IMR-90 (cell line): ENCODE measurements at regions not wholly inside any gene's neighbourhood (a gene's known extent, or its start where the extent isn't known, plus 50 kb on each side); places are given as distances from the start of the nearest gene placed in this dataset.

Source experiments
- ATAC-seq: fragments of 200-7000 bp; cut with Tn5 transposase; 2 replicates; pipeline ENCODE4 v1.9.1; 2020; ENCODE audit warnings: low read depth, mild to moderate bottlenecking, moderate library complexity
- BruUV-seq: library from RNA; stranded (reverse); fragments of 400-500 nt; replicated peaks from 2 replicates; lab custom pipeline; 2021; lab: Mats Ljungman, UMichigan
- CTCF ChIA-PET: fragments of 300-600 bp; formaldehyde crosslinking; extraction: SDS; loops from one replicate; lab custom pipeline; 2021; ENCODE audit warnings: antibody characterized with exemption; lab: Yijun Ruan, JAX
- POLR2A ChIA-PET: fragments of 300-600 bp; sonication (Branson Sonifier 250); formaldehyde crosslinking; loops from one replicate; lab custom pipeline; 2022; ENCODE audit warnings: antibody characterized with exemption; ENCODE audit not compliant: unreplicated experiment; lab: Charles Lee
- DNase-seq: peaks from one replicate; pipeline ENCODE4 v3.0.0; 2013
- H2AFZ ChIP-seq: replicated peaks from 2 replicates; pipeline ENCODE3; 2013; ENCODE audit warnings: low read length, mild to moderate bottlenecking; ENCODE audit not compliant: poor library complexity
- H2AK5ac ChIP-seq: 2 replicates; pipeline ENCODE4 v1.6.1; 2013; ENCODE audit warnings: low read depth, low read length, inconsistent platforms
- H2AK9ac ChIP-seq: replicated peaks from 2 replicates; pipeline ENCODE3; 2013; ENCODE audit warnings: mild to moderate bottlenecking, low read depth, low read length, moderate library complexity; ENCODE audit not compliant: poor library complexity
- H2BK120ac ChIP-seq: 2 replicates; pipeline ENCODE4 v1.6.1; 2013; ENCODE audit warnings: low read depth, low read length, inconsistent platforms
- H2BK15ac ChIP-seq: 3 replicates; pipeline ENCODE4 v1.6.1; 2013; ENCODE audit warnings: low read depth, low read length, inconsistent platforms
- H2BK20ac ChIP-seq: 2 replicates; pipeline ENCODE4 v1.6.1; 2013; ENCODE audit warnings: low read depth, mild to moderate bottlenecking, inconsistent platforms, low read length, moderate library complexity
- H2BK5ac ChIP-seq: 2 replicates; pipeline ENCODE4 v1.6.1; 2013; ENCODE audit warnings: mild to moderate bottlenecking, low read depth, low read length, inconsistent platforms; ENCODE audit not compliant: poor library complexity, severe bottlenecking
- H3K14ac ChIP-seq: replicated peaks from 2 replicates; pipeline ENCODE4 v1.6.1; 2013; ENCODE audit warnings: low read depth, low read length, inconsistent platforms
- H3K18ac ChIP-seq: 2 replicates; pipeline ENCODE4 v1.6.1; 2013; ENCODE audit warnings: low read depth, low read length, control low read depth
- H3K23ac ChIP-seq: 2 replicates; pipeline ENCODE4 v1.6.1; 2013; ENCODE audit warnings: low read depth, low read length, inconsistent platforms
- H3K27ac ChIP-seq: 2 replicates; pipeline ENCODE4 v1.5.1; 2013; ENCODE audit warnings: mild to moderate bottlenecking, control low read depth, low read length; ENCODE audit not compliant: insufficient read depth
- H3K27me3 ChIP-seq: 2 replicates; pipeline ENCODE4 v1.6.1; 2013; ENCODE audit warnings: low read length; ENCODE audit not compliant: control insufficient read depth, insufficient read depth
- H3K36me3 ChIP-seq: 2 replicates; pipeline ENCODE4 v1.6.1; 2013; ENCODE audit warnings: low read length, mixed read lengths; ENCODE audit not compliant: control insufficient read depth, insufficient read depth
- H3K4ac ChIP-seq: 2 replicates; pipeline ENCODE4 v1.6.1; 2013; ENCODE audit warnings: low read depth, low read length, inconsistent platforms
- H3K4me1 ChIP-seq: 2 replicates; pipeline ENCODE4 v1.6.1; 2013; ENCODE audit warnings: low read length, mixed read lengths; ENCODE audit not compliant: control insufficient read depth, insufficient read depth
- H3K4me2 ChIP-seq: 2 replicates; pipeline ENCODE4 v1.6.1; 2013; ENCODE audit warnings: low read depth, mild to moderate bottlenecking, control low read depth, low read length, moderate library complexity
- H3K4me3 ChIP-seq: 2 replicates; pipeline ENCODE4 v1.5.1; 2013; ENCODE audit warnings: low read depth, mild to moderate bottlenecking, control low read depth, low read length, moderate library complexity; ENCODE audit not compliant: insufficient read depth
- H3K56ac ChIP-seq: 2 replicates; pipeline ENCODE4 v1.6.1; 2013; ENCODE audit warnings: low read length, inconsistent platforms; ENCODE audit not compliant: insufficient read depth; ENCODE audit errors: extremely low read depth
- H3K79me1 ChIP-seq, 2 experiments: 2 replicates each; pipeline ENCODE4 v1.6.1; 2013; ENCODE audit warnings: low read length in 2 of 2, inconsistent platforms in 1 of 2, low read depth in 1 of 2
- H3K9ac ChIP-seq: 2 replicates; pipeline ENCODE4 v1.6.1; 2013; ENCODE audit warnings: low read depth, low read length, control low read depth
- H3K9me1 ChIP-seq: 2 replicates; pipeline ENCODE4 v1.6.1; 2013; ENCODE audit warnings: low read length, inconsistent platforms; ENCODE audit not compliant: insufficient read depth
- H3K9me3 ChIP-seq: 2 replicates; pipeline ENCODE4 v1.6.1; 2013; ENCODE audit warnings: low read length; ENCODE audit not compliant: control insufficient read depth, insufficient read depth
- H4K20me1 ChIP-seq: 2 replicates; pipeline ENCODE4 v1.6.1; 2013; ENCODE audit warnings: low read length, inconsistent platforms; ENCODE audit not compliant: insufficient read depth
- H4K5ac ChIP-seq: 2 replicates; pipeline ENCODE4 v1.6.1; 2013; ENCODE audit warnings: mild to moderate bottlenecking, low read depth, low read length, control low read depth
- H4K8ac ChIP-seq, 2 experiments: 2 replicates each; pipeline ENCODE4 v1.6.1; 2013; ENCODE audit warnings: low read depth in 2 of 2, low read length in 2 of 2, control low read depth in 1 of 2, inconsistent platforms in 1 of 2
- H4K91ac ChIP-seq: 2 replicates; pipeline ENCODE4 v1.6.1; 2013; ENCODE audit warnings: low read depth, low read length, inconsistent platforms; ENCODE audit not compliant: insufficient read depth
- CEBPB ChIP-seq: IDR thresholded peaks from 2 replicates; pipeline ENCODE4 v1.6.1; 2012; ENCODE audit warnings: low read depth, low read length, improper control_type of control experiment
- CHD1 ChIP-seq: IDR thresholded peaks from 2 replicates; pipeline ENCODE4 v1.6.1; 2012; ENCODE audit warnings: low read depth, low read length, improper control_type of control experiment
- FOS ChIP-seq: fragments of 150-350 bp; IDR thresholded peaks from 2 replicates; pipeline ENCODE4 v1.6.1; 2016; ENCODE audit warnings: low read depth, low read length
- MAZ ChIP-seq: IDR thresholded peaks from 2 replicates; pipeline ENCODE4 v1.6.1; 2012; ENCODE audit warnings: low read depth, mild to moderate bottlenecking, low read length, improper control_type of control experiment, moderate library complexity, borderline replicate concordance
- NFE2L2 ChIP-seq: fragments of 150-350 bp; IDR thresholded peaks from 2 replicates; pipeline ENCODE4 v1.6.1; 2016; ENCODE audit warnings: low read depth, mild to moderate bottlenecking, low read length
- WGBS, 2 experiments: methylation state at CpG; one replicate each; pipeline versions ENCODE4 v1.1.5 to v1.1.7; 2013; ENCODE audit warnings: missing lambda C conversion rate in 2 of 2; ENCODE audit not compliant: insufficient read length in 1 of 2; ENCODE audit errors: extremely low coverage in 2 of 2; 5-methylcytosine and 5-hydroxymethylcytosine counted together
- dilution Hi-C: fragments of 300-500 bp; cut with HindIII; formaldehyde crosslinking; loops from one replicate; pipeline ENCODE4 v1.14.3; 2018; ENCODE audit warnings: low sequenced_read_pairs; ENCODE audit not compliant: unreplicated experiment
- in situ Hi-C: fragments of 300-500 bp; cut with MboI; formaldehyde crosslinking; loops from 3 replicates; pipeline ENCODE4 v1.14.3; 2019; ENCODE audit warnings: low sequenced_read_pairs, inconsistent platforms, mixed read lengths
- intact Hi-C: fragments of 100-400 bp; cut with micrococcal nuclease; formaldehyde crosslinking; loops from 2 replicates; pipeline ENCODE4 v1.10.0; 2022

GRCh38 chr2:146129231-146129630, 1609.3 kb upstream of the ZEB2 start:
- Histone ChIP-seq H4K91ac (no peak overlapping the region), H3K18ac (no peak overlapping the region; the same call in 1 of the 2 replicates), H3K14ac (no peak overlapping the region), H3K56ac (no peak overlapping the region), H2AK5ac (no peak overlapping the region), H3K23ac (no peak overlapping the region), H4K5ac (no peak overlapping the region), H3K9ac (no peak overlapping the region), H2BK20ac (no peak overlapping the region), H2AFZ (no peak overlapping the region), H3K27me3 (no peaks in the 10 kb centered on the region), H3K9me3 (no peaks in the 10 kb centered on the region), H3K36me3 (no peaks in the 10 kb centered on the region), H3K4me2 (no peak overlapping the region), H3K79me1 (no peaks in the 10 kb centered on the region), H3K27ac (no peak overlapping the region), H2BK15ac (no peak overlapping the region), H3K9me1 (peaks cover 3% of the 10 kb centered on the region; the same call in 1 of the 2 replicates), H4K8ac (no peak overlapping the region), H2BK120ac (no peak overlapping the region), H4K20me1 (no peaks in the 10 kb centered on the region), H2AK9ac (no peak overlapping the region), H3K4me3 (no peak overlapping the region), H3K4me1 (peaks cover 4% of the 10 kb centered on the region), H2BK5ac (no peak overlapping the region), H3K4ac (no peak overlapping the region)
- intact Hi-C loops (loop anchor here (5.0 kb wide), 1 partner anchor 132 kb away; no protein-coding TSS in a partner anchor), in situ Hi-C loops (no loop called here), dilution Hi-C loops (no loop called here)
- ATAC-seq (no peak), DNase-seq (no peak)
- ChIA-PET CTCF (no interaction called here), POLR2A (interaction anchor here (0.6 kb wide), 1 partner anchor 23 kb away, joined by 3 read pairs; no protein-coding TSS in a partner anchor)
- TF ChIP-seq NFE2L2 (no peak), MAZ (no peak), CEBPB (no peak), CHD1 (no peak), FOS (no peak)
- no TSS peak for BruUV-seq
- no CpG with 5 or more reads among the region's 2 CpGs for WGBS, 2 experiments
